ENCODE measurements at regions not wholly inside any gene's neighbourhood (a gene's known extent, or its start where the extent isn't known, plus 50 kb on each side); places are given as distances from the start of the nearest gene placed in this dataset.
A peak's percentile ranks its signal among the peaks of the same experiment; 100 is the strongest.

DNA sequence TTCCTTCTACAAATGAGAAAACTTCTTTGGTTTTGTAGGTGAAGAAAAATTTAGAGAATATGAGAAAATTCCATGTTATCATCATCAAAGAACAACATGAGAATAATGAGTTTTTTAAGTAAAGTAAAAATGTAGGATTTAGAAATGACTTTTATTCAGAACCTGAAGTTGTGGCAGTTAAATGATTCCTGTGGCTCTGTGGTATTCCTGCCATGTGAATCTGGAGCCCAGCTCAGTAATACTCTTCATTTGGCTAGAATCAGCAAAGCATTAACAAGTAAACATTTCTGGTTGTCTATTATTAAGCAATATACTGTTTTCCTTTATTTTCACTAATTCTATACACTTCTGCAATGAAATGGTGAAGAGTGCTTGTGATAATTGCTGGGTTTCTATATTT lies 95.6 kb upstream of the E2F7 start:
- Histone ChIP-seq H3K9me3 (no peaks in the 10 kb centered on the region), H3K27ac (ENCODE audit: low read depth in 2 of 2, low read length in 1 of 2) (no peak overlapping the region), H3K4me3 (ENCODE audit: low read depth in 2 of 2, low read length in 1 of 2) (no peak overlapping the region), H4K20me1 (ENCODE audit: insufficient read depth) (no peaks in the 10 kb centered on the region), H3K79me2 (ENCODE audit: insufficient read depth) (no peaks in the 10 kb centered on the region), H3F3A (replicated peaks; ENCODE audit: insufficient read depth) (no peaks in the 10 kb centered on the region), H3K27me3 (ENCODE audit: insufficient read depth) (no peaks in the 10 kb centered on the region), H2AFZ (ENCODE audit: low read depth) (no peak overlapping the region), H3K9ac (no peak overlapping the region), H3K4me2 (no peak overlapping the region), H3K36me3 (replicated peaks in 1 of 2; ENCODE audit: control insufficient read depth in 1 of 2, insufficient read depth in 2 of 2, low read length in 1 of 2) (no peaks in the 10 kb centered on the region), H3K9me2 (no peaks in the 10 kb centered on the region), H3K4me1 (ENCODE audit: control insufficient read depth in 1 of 2, insufficient read depth in 2 of 2, low read depth in 1 of 2, low read length in 1 of 2) (no peaks in the 10 kb centered on the region)
- CTCF ChIA-PET = no interaction called here
- no peak for TF ChIP-seq EZH2phosphoT487 (IDR thresholded peaks at IDR 0.05; ENCODE audit: borderline replicate concordance, low read depth)
- DNase-seq = no peak
- POLR2A ChIA-PET = no interaction called here

- no peaks in the 10 kb centered on the region for H3F3A ChIP-seq (replicated peaks; ENCODE audit: insufficient read depth)
- no peak for TF ChIP-seq POLR2AphosphoS5 (IDR thresholded peaks at IDR 0.05; ENCODE audit: low read depth, low read length)
- TF ChIP-seq, protein P1, sequence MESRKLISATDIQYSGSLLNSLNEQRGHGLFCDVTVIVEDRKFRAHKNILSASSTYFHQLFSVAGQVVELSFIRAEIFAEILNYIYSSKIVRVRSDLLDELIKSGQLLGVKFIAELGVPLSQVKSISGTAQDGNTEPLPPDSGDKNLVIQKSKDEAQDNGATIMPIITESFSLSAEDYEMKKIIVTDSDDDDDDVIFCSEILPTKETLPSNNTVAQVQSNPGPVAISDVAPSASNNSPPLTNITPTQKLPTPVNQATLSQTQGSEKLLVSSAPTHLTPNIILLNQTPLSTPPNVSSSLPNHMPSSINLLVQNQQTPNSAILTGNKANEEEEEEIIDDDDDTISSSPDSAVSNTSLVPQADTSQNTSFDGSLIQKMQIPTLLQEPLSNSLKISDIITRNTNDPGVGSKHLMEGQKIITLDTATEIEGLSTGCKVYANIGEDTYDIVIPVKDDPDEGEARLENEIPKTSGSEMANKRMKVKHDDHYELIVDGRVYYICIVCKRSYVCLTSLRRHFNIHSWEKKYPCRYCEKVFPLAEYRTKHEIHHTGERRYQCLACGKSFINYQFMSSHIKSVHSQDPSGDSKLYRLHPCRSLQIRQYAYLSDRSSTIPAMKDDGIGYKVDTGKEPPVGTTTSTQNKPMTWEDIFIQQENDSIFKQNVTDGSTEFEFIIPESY (IDR thresholded peaks at IDR 0.05; ENCODE audit: borderline replicate concordance, low read depth) = no peak
- no peak for TF ChIP-seq RXRA (IDR thresholded peaks at IDR 0.05; ENCODE audit: borderline replicate concordance, low read depth)
- H3K27ac ChIP-seq (ENCODE audit: low read depth in 2 of 2, low read length in 1 of 2) = no peak overlapping the region
- ChIA-PET CTCF (no interaction called here), POLR2A (no interaction called here)
- H3K36me3 ChIP-seq (replicated peaks in 1 of 2; ENCODE audit: control insufficient read depth in 1 of 2, insufficient read depth in 2 of 2, low read length in 1 of 2) = no peaks in the 10 kb centered on the region
- H3K9ac ChIP-seq = no peak overlapping the region
- H3K4me3 ChIP-seq (ENCODE audit: low read depth in 2 of 2, low read length in 1 of 2) = no peak overlapping the region
- no peaks in the 10 kb centered on the region for H3K9me2 ChIP-seq
- H2AFZ ChIP-seq (ENCODE audit: low read depth) = no peak overlapping the region
- WGBS (ENCODE audit: low lambda C conversion rate) = 85% methylated on average over 3 of the region's 3 CpGs
- H3K79me2 ChIP-seq (ENCODE audit: insufficient read depth) = no peaks in the 10 kb centered on the region
- H3K27me3 ChIP-seq (ENCODE audit: insufficient read depth) = no peaks in the 10 kb centered on the region
- no peaks in the 10 kb centered on the region for H4K20me1 ChIP-seq (ENCODE audit: insufficient read depth)
- peaks cover 0 to 4% of the 10 kb centered on the region in 2 experiments; a peak in 1 of 4 replicates for H3K4me1 ChIP-seq (ENCODE audit: control insufficient read depth in 1 of 2, insufficient read depth in 2 of 2, low read depth in 1 of 2, low read length in 1 of 2)
- no peak for DNase-seq
- no peak overlapping the region for H3K4me2 ChIP-seq
- H3K9me3 ChIP-seq = no peaks in the 10 kb centered on the region
Measured at GRCh38 chr12:77153706-77154105, 88.3 kb upstream of the E2F7 start.

GRCh38 chr12:77152623-77153193 lies 87.3 kb upstream of the E2F7 start:
- Histone ChIP-seq H3K9me3 (no peaks in the 10 kb centered on the region), H3K4me3 (ENCODE audit: low read depth in 2 of 2, low read length in 1 of 2) (no peak overlapping the region; a peak in 1 of 4 replicates), H4K20me1 (ENCODE audit: insufficient read depth) (no peaks in the 10 kb centered on the region), H3K4me1 (ENCODE audit: control insufficient read depth in 1 of 2, insufficient read depth in 2 of 2, low read depth in 1 of 2, low read length in 1 of 2) (peaks cover 0 to 4% of the 10 kb centered on the region in 2 experiments; a peak in 1 of 4 replicates), H3K4me2 (no peak overlapping the region), H3K36me3 (replicated peaks in 1 of 2; ENCODE audit: control insufficient read depth in 1 of 2, insufficient read depth in 2 of 2, low read length in 1 of 2) (no peaks in the 10 kb centered on the region), H3F3A (replicated peaks; ENCODE audit: insufficient read depth) (no peaks in the 10 kb centered on the region), H3K79me2 (ENCODE audit: insufficient read depth) (no peaks in the 10 kb centered on the region), H3K9ac (no peak overlapping the region), H3K9me2 (no peaks in the 10 kb centered on the region), H3K27me3 (ENCODE audit: insufficient read depth) (no peaks in the 10 kb centered on the region), H3K27ac (ENCODE audit: low read depth in 2 of 2, low read length in 1 of 2) (no peak overlapping the region), H2AFZ (ENCODE audit: low read depth) (no peak overlapping the region)
- no peak for TF ChIP-seq TCF12 (IDR thresholded peaks at IDR 0.05)
- TF ChIP-seq, protein P2, sequence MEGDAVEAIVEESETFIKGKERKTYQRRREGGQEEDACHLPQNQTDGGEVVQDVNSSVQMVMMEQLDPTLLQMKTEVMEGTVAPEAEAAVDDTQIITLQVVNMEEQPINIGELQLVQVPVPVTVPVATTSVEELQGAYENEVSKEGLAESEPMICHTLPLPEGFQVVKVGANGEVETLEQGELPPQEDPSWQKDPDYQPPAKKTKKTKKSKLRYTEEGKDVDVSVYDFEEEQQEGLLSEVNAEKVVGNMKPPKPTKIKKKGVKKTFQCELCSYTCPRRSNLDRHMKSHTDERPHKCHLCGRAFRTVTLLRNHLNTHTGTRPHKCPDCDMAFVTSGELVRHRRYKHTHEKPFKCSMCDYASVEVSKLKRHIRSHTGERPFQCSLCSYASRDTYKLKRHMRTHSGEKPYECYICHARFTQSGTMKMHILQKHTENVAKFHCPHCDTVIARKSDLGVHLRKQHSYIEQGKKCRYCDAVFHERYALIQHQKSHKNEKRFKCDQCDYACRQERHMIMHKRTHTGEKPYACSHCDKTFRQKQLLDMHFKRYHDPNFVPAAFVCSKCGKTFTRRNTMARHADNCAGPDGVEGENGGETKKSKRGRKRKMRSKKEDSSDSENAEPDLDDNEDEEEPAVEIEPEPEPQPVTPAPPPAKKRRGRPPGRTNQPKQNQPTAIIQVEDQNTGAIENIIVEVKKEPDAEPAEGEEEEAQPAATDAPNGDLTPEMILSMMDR (IDR thresholded peaks at IDR 0.05) = peak; percentile 77
- peak; percentile 63 for TF ChIP-seq SMC3 (IDR thresholded peaks at IDR 0.05; ENCODE audit: low read depth, low read length)
- TF ChIP-seq RXRA (IDR thresholded peaks at IDR 0.05; ENCODE audit: borderline replicate concordance, low read depth) = no peak
- no peak for TF ChIP-seq RCOR1 (IDR thresholded peaks at IDR 0.05; ENCODE audit: low read length)
- no peak for TF ChIP-seq RFX5 (IDR thresholded peaks at IDR 0.05; ENCODE audit: low read length)
- TF ChIP-seq, protein P3, sequence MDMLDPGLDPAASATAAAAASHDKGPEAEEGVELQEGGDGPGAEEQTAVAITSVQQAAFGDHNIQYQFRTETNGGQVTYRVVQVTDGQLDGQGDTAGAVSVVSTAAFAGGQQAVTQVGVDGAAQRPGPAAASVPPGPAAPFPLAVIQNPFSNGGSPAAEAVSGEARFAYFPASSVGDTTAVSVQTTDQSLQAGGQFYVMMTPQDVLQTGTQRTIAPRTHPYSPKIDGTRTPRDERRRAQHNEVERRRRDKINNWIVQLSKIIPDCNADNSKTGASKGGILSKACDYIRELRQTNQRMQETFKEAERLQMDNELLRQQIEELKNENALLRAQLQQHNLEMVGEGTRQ (IDR thresholded peaks at IDR 0.05; ENCODE audit: borderline replicate concordance, low read depth, low read length) = no peak
- TF ChIP-seq RAD21 (IDR thresholded peaks at IDR 0.05; ENCODE audit: low read length) = peak; percentile 68
- TF ChIP-seq CHD2 (IDR thresholded peaks at IDR 0.05; ENCODE audit: low read length, partially characterized antibody) = no peak
- TF ChIP-seq, protein P1 (IDR thresholded peaks at IDR 0.05; ENCODE audit: borderline replicate concordance, low read depth) = no peak
- CTCF ChIA-PET = interaction anchor here (0.6 to 1.6 kb wide), 12 partner anchors 10 to 780 kb away, joined by 3 to 6 read pairs (median 3); no protein-coding TSS in a partner anchor
- no peak for DNase-seq
- POLR2A ChIA-PET = no interaction called here
- 2% methylated on average over 2 of the region's 2 CpGs for WGBS (ENCODE audit: low lambda C conversion rate)
